ENCODE measurements at regions not wholly inside any gene's neighbourhood (a gene's known extent, or its start where the extent isn't known, plus 50 kb on each side); places are given as distances from the start of the nearest gene placed in this dataset.

DNA sequence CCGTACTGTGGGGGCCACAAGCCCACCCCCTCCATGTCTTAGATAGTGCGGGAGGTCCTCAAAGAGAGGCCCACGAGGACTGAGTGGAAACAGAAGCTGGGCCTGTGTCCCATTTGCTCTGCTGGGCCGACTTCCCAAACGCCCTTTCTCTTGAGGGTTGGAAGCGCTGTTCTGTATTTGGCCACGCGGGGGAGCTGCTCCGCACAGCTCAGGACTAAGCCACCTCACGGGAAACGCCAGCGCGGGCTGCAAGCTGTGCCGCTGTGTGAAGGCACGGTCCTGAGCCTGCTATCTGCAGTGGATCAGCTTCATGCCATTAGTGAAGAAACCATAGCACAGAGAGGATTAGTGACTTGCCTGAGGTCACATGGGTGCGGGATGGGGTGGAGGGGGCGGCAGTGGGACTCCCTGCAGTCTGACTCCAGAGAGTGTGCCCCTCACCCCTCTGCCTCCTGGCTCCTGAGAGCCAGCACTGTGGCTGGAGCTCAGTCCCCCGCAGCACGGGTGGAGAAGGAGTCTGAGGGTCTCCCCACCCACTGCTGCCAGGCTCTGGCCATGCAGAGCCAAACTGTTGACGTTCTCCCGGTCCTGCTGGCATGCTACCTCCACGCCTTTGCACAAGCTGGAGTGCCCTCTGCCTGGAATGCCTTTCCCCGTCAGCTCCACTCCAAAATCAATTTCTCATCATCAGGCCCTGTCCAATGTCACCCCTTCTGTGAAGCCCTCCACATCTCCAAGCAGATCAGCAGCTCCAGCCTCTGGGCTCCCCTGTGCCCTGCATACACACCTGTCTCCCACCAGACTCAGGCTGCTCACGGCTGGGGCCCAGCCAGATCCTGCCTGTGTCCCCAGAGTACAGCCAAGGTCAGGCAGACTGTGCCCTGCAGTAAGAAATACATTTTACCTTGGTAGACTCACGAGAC lies 51.5 kb upstream of the LRRC32 start:
- TF ChIP-seq, protein P1, sequence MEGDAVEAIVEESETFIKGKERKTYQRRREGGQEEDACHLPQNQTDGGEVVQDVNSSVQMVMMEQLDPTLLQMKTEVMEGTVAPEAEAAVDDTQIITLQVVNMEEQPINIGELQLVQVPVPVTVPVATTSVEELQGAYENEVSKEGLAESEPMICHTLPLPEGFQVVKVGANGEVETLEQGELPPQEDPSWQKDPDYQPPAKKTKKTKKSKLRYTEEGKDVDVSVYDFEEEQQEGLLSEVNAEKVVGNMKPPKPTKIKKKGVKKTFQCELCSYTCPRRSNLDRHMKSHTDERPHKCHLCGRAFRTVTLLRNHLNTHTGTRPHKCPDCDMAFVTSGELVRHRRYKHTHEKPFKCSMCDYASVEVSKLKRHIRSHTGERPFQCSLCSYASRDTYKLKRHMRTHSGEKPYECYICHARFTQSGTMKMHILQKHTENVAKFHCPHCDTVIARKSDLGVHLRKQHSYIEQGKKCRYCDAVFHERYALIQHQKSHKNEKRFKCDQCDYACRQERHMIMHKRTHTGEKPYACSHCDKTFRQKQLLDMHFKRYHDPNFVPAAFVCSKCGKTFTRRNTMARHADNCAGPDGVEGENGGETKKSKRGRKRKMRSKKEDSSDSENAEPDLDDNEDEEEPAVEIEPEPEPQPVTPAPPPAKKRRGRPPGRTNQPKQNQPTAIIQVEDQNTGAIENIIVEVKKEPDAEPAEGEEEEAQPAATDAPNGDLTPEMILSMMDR (IDR thresholded peaks at IDR 0.05; ENCODE audit: low read depth, low read length), result peak; percentile 92
- TF ChIP-seq MYC (IDR thresholded peaks at IDR 0.05; ENCODE audit: low read depth, low read length) (no peak), MAX (IDR thresholded peaks at IDR 0.05; ENCODE audit: low read depth, low read length) (no peak), POLR2A (IDR thresholded peaks at IDR 0.05; ENCODE audit: extremely low read depth, insufficient read length) (no peak)
- H3K4me3 ChIP-seq (ENCODE audit: low read depth, low read length), result no peak overlapping the region
- DNase-seq (ENCODE audit: low read depth), result peak; percentile 82

DNA sequence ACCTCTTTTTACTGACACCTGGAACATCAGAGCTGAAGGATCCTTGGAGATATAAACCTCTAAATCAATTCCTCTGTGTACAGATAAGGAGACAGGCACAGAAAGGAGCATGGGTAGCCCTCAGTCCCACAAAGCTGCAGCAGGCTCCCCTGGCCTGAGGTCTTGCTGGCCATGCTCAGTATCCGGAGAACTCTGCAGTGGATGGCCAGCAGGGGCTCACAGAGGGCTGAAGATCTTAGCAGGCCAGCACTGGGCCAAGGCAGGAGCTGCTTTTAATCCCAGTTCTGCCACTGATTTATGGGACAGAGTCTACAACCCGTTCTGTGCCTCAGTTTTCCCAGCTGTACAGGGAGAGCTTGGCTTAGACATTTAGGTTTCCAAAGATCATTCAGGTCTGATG lies 52.6 kb upstream of the LRRC32 start:
- TF ChIP-seq MYC (IDR thresholded peaks at IDR 0.05; ENCODE audit: low read depth, low read length), result no peak
- TF ChIP-seq, protein P1 (IDR thresholded peaks at IDR 0.05; ENCODE audit: low read depth, low read length), result no peak
- no peak for TF ChIP-seq MAX (IDR thresholded peaks at IDR 0.05; ENCODE audit: low read depth, low read length)
- no peak for TF ChIP-seq POLR2A (IDR thresholded peaks at IDR 0.05; ENCODE audit: extremely low read depth, insufficient read length)
- no peak overlapping the region for H3K4me3 ChIP-seq (ENCODE audit: low read depth, low read length)
- no peak for DNase-seq (ENCODE audit: low read depth)

DNA sequence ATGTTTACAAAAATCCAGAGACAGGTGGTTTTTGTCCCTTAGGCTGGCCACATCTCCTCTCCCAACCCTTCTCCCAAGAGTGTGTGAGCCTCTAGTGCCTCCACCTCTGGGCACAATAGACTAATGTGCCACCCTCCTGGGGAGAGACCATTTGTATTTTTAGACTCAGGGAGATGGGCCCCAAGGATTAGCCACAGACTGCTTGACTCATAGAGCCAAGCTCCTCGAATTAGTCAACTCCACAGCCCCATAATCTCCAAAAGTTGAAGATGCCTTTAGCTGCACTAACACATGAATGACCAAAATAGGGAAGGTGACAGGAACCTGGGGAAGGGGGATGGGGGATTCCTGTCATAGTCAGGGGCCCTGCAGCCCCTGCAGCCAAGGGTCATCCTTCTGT lies 53.0 kb upstream of the LRRC32 start:
- no peak overlapping the region for H3K4me3 ChIP-seq (ENCODE audit: low read depth, low read length)
- no peak for DNase-seq (ENCODE audit: low read depth)

GRCh38 chr11:76724171-76724768 lies 53.7 kb upstream of the LRRC32 start:
- DNase-seq (ENCODE audit: low read depth), result peak; percentile 27
- TF ChIP-seq MAX (IDR thresholded peaks at IDR 0.05; ENCODE audit: low read depth, low read length) (no peak), POLR2A (IDR thresholded peaks at IDR 0.05; ENCODE audit: extremely low read depth, insufficient read length) (no peak), MYC (IDR thresholded peaks at IDR 0.05; ENCODE audit: low read depth, low read length) (no peak)
- TF ChIP-seq, protein P1 (IDR thresholded peaks at IDR 0.05; ENCODE audit: low read depth, low read length), result no peak
- no peak overlapping the region for H3K4me3 ChIP-seq (ENCODE audit: low read depth, low read length)

More for the DNA sequence above, 53.0 kb upstream of the LRRC32 start:
- TF ChIP-seq POLR2A (IDR thresholded peaks at IDR 0.05; ENCODE audit: extremely low read depth, insufficient read length) (no peak), MAX (IDR thresholded peaks at IDR 0.05; ENCODE audit: low read depth, low read length) (no peak), MYC (IDR thresholded peaks at IDR 0.05; ENCODE audit: low read depth, low read length) (no peak)
- TF ChIP-seq, protein P1 (IDR thresholded peaks at IDR 0.05; ENCODE audit: low read depth, low read length), result no peak

GRCh38 chr11:76728227-76728626 lies 54.9 kb upstream of the TSKU start:
- H3K4me3 ChIP-seq (ENCODE audit: low read depth, low read length), result no peak overlapping the region
- no peak for DNase-seq (ENCODE audit: low read depth)
- TF ChIP-seq, protein P1 (IDR thresholded peaks at IDR 0.05; ENCODE audit: low read depth, low read length), result no peak
- TF ChIP-seq MAX (IDR thresholded peaks at IDR 0.05; ENCODE audit: low read depth, low read length) (no peak), POLR2A (IDR thresholded peaks at IDR 0.05; ENCODE audit: extremely low read depth, insufficient read length) (no peak), MYC (IDR thresholded peaks at IDR 0.05; ENCODE audit: low read depth, low read length) (no peak)

Measured in NB4 (cell line).